ENCODE measurements at regions not wholly inside any gene's neighbourhood (a gene's known extent, or its start where the extent isn't known, plus 50 kb on each side); places are given as distances from the start of the nearest gene placed in this dataset.

DNA sequence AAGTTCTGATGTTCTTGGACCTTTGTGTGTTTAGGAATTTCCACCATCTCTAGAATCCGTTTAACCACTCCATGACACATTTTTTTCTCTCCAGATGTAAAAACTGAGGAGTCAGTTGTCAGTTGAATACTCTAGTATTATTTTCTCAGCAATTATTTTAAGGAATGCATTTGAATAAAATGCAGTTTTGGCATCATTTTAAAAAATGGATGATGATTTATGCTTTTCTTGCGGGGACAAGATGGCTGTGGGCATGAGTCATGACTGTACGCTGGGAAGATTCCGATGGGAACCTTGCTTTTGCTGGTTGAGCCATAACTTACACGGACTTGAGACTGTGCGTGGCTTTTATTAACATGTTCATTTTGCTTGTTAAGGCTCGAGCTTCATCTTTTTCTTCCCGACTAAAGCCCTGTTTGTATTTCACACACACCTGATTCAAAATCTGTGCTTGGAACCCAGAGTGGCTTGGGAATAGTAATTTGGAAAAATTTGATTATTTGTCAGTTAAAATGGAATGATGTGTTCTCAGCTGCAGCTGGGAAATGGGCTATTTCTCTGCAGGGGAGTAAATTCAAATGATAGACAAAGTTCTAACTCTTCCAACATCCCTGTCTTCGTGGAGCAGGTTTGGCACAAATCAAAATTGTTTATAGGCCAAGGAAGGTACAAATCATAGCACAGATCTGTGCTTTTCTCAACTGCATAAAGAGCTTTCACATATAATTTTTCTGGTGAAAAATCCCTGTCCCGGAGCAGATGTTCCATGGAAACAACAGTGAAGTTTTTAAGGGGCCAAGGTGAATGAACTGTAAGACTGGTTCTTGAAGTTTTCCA is 470.5 kb upstream of the JAG1 start:
- H3K36me3 ChIP-seq: no peaks in the 10 kb centered on the region
- H3K4me3 ChIP-seq: no peak overlapping the region
- no peak for DNase-seq
- H3K27me3 ChIP-seq (ENCODE audit: low read depth): no peaks in the 10 kb centered on the region
- no peaks in the 10 kb centered on the region for H3K9me3 ChIP-seq (replicated peaks)
- H3K4me1 ChIP-seq: no peaks in the 10 kb centered on the region
- intact Hi-C loops (cut with micrococcal nuclease): no loop called here
- TF ChIP-seq, protein P1, sequence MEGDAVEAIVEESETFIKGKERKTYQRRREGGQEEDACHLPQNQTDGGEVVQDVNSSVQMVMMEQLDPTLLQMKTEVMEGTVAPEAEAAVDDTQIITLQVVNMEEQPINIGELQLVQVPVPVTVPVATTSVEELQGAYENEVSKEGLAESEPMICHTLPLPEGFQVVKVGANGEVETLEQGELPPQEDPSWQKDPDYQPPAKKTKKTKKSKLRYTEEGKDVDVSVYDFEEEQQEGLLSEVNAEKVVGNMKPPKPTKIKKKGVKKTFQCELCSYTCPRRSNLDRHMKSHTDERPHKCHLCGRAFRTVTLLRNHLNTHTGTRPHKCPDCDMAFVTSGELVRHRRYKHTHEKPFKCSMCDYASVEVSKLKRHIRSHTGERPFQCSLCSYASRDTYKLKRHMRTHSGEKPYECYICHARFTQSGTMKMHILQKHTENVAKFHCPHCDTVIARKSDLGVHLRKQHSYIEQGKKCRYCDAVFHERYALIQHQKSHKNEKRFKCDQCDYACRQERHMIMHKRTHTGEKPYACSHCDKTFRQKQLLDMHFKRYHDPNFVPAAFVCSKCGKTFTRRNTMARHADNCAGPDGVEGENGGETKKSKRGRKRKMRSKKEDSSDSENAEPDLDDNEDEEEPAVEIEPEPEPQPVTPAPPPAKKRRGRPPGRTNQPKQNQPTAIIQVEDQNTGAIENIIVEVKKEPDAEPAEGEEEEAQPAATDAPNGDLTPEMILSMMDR (IDR thresholded peaks at IDR 0.05; ENCODE audit: borderline replicate concordance): no peak
- H3K27ac ChIP-seq (replicated peaks): no peak overlapping the region

DNA sequence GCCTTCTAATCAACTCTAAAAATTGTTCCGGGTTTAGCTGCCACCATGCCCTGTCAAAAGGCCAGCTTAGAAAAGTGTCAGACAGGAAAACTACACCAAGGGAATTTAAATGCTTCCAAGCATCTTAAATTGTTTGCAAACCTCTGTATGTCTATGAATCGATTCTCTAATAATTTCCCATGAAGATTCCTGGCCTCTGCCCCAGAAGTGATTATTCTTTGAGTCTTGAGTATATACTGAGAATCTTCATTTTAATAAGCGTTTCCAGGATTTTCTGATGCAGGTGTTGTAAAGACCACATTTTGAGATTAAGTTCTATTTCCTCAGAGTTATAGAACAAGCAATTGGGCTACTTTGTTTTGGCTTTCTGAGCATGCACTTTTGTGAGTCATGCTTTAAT is 471.8 kb upstream of the JAG1 start:
- Histone ChIP-seq H3K9me3 (replicated peaks) (peaks cover 10% of the 10 kb centered on the region), H3K27me3 (ENCODE audit: low read depth) (no peaks in the 10 kb centered on the region), H3K4me1 (no peaks in the 10 kb centered on the region), H3K27ac (replicated peaks) (no peak overlapping the region), H3K4me3 (no peak overlapping the region), H3K36me3 (no peaks in the 10 kb centered on the region)
- intact Hi-C loops (cut with micrococcal nuclease): no loop called here
- TF ChIP-seq, protein P1 (IDR thresholded peaks at IDR 0.05; ENCODE audit: borderline replicate concordance): no peak
- no peak for DNase-seq

DNA sequence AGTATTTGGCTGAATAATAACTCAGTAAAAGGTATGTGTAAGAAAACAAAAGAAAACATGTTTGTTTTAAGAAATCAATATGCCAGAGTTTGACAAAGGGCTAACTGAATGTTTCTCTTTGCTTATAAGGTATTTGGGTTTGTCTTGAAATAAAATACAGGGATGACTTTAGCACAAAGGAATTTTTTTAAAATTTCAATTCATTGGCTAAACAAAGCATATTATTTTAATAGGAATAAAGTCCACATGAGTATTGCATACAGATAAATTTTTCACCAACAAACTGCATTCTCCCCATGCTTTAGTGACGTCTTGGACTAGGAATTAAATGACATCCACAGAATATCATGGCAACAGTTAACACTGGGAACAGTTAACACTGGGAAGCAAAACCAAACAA is 480.0 kb upstream of the JAG1 start:
- intact Hi-C loops (cut with micrococcal nuclease): no loop called here
- H3K9me3 ChIP-seq (replicated peaks): peaks cover 14% of the 10 kb centered on the region

DNA sequence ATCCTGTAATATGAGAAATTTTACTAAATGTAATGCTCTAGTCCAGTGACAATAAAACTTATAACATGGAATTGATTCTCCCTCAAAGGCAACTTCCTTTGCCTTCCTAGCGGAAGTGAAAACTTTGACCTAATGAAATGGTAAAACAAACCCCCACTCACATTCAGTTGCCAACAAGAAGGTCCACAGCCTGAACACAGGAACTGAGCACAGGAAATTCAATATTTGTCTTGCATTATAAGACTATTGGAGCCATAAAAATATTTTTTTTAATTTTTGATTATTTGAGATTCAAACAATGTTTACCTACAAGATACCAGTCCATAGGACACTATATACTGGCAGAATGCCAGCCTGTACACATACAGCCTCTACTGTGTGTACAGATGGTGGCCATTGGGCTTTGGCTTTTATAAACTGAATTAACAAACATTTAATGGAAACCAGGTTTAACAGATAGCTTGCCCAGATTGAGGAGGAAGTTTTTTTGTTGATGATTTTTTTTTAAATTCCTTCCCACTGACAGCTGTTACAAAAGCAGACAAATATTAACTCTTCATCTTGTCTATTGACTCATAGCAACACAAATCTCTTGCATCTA is 481.5 kb upstream of the JAG1 start:
- Histone ChIP-seq H3K4me3 (no peak overlapping the region), H3K36me3 (no peaks in the 10 kb centered on the region), H3K27me3 (ENCODE audit: low read depth) (no peaks in the 10 kb centered on the region), H3K27ac (replicated peaks) (peak overlapping the region; percentile 50), H3K9me3 (replicated peaks) (peaks cover 7% of the 10 kb centered on the region), H3K4me1 (peaks cover 40% of the 10 kb centered on the region)
- TF ChIP-seq, protein P1 (IDR thresholded peaks at IDR 0.05; ENCODE audit: borderline replicate concordance): no peak
- DNase-seq: no peak
- intact Hi-C loops (cut with micrococcal nuclease): no loop called here

More for the DNA sequence above, 480.0 kb upstream of the JAG1 start:
- TF ChIP-seq, protein P1 (IDR thresholded peaks at IDR 0.05; ENCODE audit: borderline replicate concordance): no peak
- DNase-seq: no peak
- no peak overlapping the region for H3K27ac ChIP-seq (replicated peaks)
- no peaks in the 10 kb centered on the region for H3K27me3 ChIP-seq (ENCODE audit: low read depth)
- H3K4me3 ChIP-seq: no peak overlapping the region
- H3K4me1 ChIP-seq: peaks cover 26% of the 10 kb centered on the region
- no peaks in the 10 kb centered on the region for H3K36me3 ChIP-seq

DNA sequence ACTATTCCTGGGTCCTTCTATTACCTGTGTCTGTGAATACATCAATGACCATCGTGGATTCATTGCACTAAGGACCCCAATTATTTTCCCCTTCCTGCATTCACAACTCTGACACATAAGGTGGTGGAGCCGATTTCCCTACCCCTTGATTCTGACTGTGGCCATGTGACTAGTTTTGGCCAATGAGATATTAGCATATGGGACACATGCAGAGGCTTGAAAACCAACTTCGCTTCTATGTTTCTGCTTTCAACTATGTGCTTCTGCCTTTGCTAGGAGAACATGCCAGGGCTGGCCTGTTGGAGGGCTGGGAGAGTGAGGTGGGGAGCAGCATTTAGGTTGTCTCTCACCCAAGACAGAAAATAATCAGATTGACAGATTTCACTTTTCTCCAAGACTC is 483.1 kb upstream of the JAG1 start:
- H3K4me3 ChIP-seq: no peak overlapping the region
- intact Hi-C loops (cut with micrococcal nuclease): no loop called here
- H3K27ac ChIP-seq (replicated peaks): peak overlapping the region; percentile 69
- peaks cover 41% of the 10 kb centered on the region for H3K4me1 ChIP-seq
- TF ChIP-seq, protein P1 (IDR thresholded peaks at IDR 0.05; ENCODE audit: borderline replicate concordance): no peak
- DNase-seq: no peak
- H3K36me3 ChIP-seq: no peaks in the 10 kb centered on the region
- no peaks in the 10 kb centered on the region for H3K27me3 ChIP-seq (ENCODE audit: low read depth)
- no peaks in the 10 kb centered on the region for H3K9me3 ChIP-seq (replicated peaks)
